Tibial nerve (tissue), 4 donors: ENCODE measurements at regions not wholly inside any gene's neighbourhood (a gene's known extent, or its start where the extent isn't known, plus 50 kb on each side); places are given as distances from the start of the nearest gene placed in this dataset.

Source experiments
- DNase-seq, 2 donors: peaks; one replicate each; pipeline ENCODE4 v3.0.0-alpha.2; 2019; ENCODE audit warnings: low spot score in 2 of 2
- H3K27ac ChIP-seq, 4 donors: fragments of 200-600 bp; sonication (generic) in 3 of 4; one replicate each; pipeline ENCODE4 v1.5.1; 2017 to 2019; ENCODE audit warnings: mild to moderate bottlenecking in 1 of 4
- H3K27me3 ChIP-seq, 2 donors: fragments of 200-600 bp; sonication (generic) in 1 of 2; one replicate each; pipeline versions ENCODE4 v1.5.1 to v1.6.0; 2017 to 2019
- H3K36me3 ChIP-seq, 3 donors: fragments of 200-600 bp; sonication (generic); one replicate each; pipeline ENCODE4 v1.5.1; 2018 to 2019
- H3K4me1 ChIP-seq, 4 donors: fragments of 200-600 bp; sonication (generic) in 3 of 4; one replicate each; pipeline ENCODE4 v1.5.1; 2017 to 2019
- H3K4me3 ChIP-seq, 4 donors: fragments of 200-600 bp; sonication (generic) in 3 of 4; one replicate each; pipeline ENCODE4 v1.5.1; 2017 to 2019; ENCODE audit warnings: mild to moderate bottlenecking in 1 of 4, moderate library complexity in 1 of 4
- H3K9me3 ChIP-seq, 4 donors: fragments of 200-600 bp; sonication (generic) in 3 of 4; one replicate each; pipeline ENCODE4 v1.5.1; 2017 to 2019
- CTCF ChIP-seq, 5 experiments: fragments of 200-600 bp in 3 of 5; fragments of 450-650 bp in 2 of 5; sonication (generic) in 3 of 5; IDR thresholded peaks; one replicate each; pipeline ENCODE4 v1.5.1; 2016 to 2019; ENCODE audit warnings: antibody characterized with exemption in 5 of 5, mild to moderate bottlenecking in 3 of 5, moderate library complexity in 2 of 5
- EP300 ChIP-seq, 2 donors: sonication (generic); formaldehyde crosslinking; IDR thresholded peaks; one replicate each; pipeline ENCODE4 v1.6.1; 2017; ENCODE audit warnings: antibody characterized with exemption in 2 of 2, mild to moderate bottlenecking in 1 of 2
- POLR2A ChIP-seq, 2 donors: fragments of 450-650 bp; IDR thresholded peaks; one replicate each; pipeline ENCODE4 v1.6.1; 2017; ENCODE audit warnings: antibody characterized with exemption in 2 of 2, mild to moderate bottlenecking in 2 of 2, moderate library complexity in 2 of 2
- WGBS, 2 donors: methylation state at CpG; one replicate each; pipeline ENCODE4 v1.1.5; 2018; 5-methylcytosine and 5-hydroxymethylcytosine counted together

GRCh38 chr4:165630671-165631070 lies 242.4 kb upstream of the TLL1 start:
- TF ChIP-seq EP300 (IDR thresholded peaks at IDR 0.05) (no peak), CTCF (IDR thresholded peaks at IDR 0.05) (no peak)
- Histone ChIP-seq H3K27ac (no peak overlapping the region), H3K36me3 (no peaks in the 10 kb centered on the region), H3K4me3 (no peak overlapping the region), H3K4me1 (no peaks in the 10 kb centered on the region), H3K9me3 (no peaks in the 10 kb centered on the region), H3K27me3 (no peaks in the 10 kb centered on the region)
- no peak for DNase-seq

- no peak for TF ChIP-seq POLR2A (IDR thresholded peaks at IDR 0.05)
- no peak for TF ChIP-seq EP300 (IDR thresholded peaks at IDR 0.05)
- TF ChIP-seq CTCF (IDR thresholded peaks at IDR 0.05), result no peak
- Histone ChIP-seq H3K9me3 (peaks cover 0 to 4% (median 0%) of the 10 kb centered on the region in 4 donors), H3K27ac (no peak overlapping the region), H3K27me3 (no peaks in the 10 kb centered on the region), H3K4me1 (no peaks in the 10 kb centered on the region), H3K36me3 (no peaks in the 10 kb centered on the region), H3K4me3 (no peak overlapping the region)
- DNase-seq, result no peak
- 83 to 87% methylated on average over 3 of the region's 3 CpGs for WGBS, 2 donors
Measured at GRCh38 chr4:165631208-165631894, 241.7 kb upstream of the TLL1 start.

GRCh38 chr4:165631912-165632311 lies 241.1 kb upstream of the TLL1 start:
- H3K4me3 ChIP-seq, result no peak overlapping the region
- H3K36me3 ChIP-seq, result no peaks in the 10 kb centered on the region
- H3K9me3 ChIP-seq, result peaks cover 0 to 8% (median 0%) of the 10 kb centered on the region in 4 donors
- no peak for DNase-seq
- WGBS, 2 donors, result 62 to 71% methylated on average over 3 of the region's 3 CpGs
- H3K27ac ChIP-seq, result no peak overlapping the region
- TF ChIP-seq CTCF (IDR thresholded peaks at IDR 0.05) (no peak), POLR2A (IDR thresholded peaks at IDR 0.05) (no peak), EP300 (IDR thresholded peaks at IDR 0.05) (no peak)
- H3K4me1 ChIP-seq, result no peaks in the 10 kb centered on the region
- H3K27me3 ChIP-seq, result no peaks in the 10 kb centered on the region

- DNase-seq, result no peak
- no peak overlapping the region for H3K4me3 ChIP-seq
- no peaks in the 10 kb centered on the region for H3K4me1 ChIP-seq
- H3K9me3 ChIP-seq, result peaks cover 0 to 10% (median 0%) of the 10 kb centered on the region in 4 donors
- H3K27ac ChIP-seq, result no peak overlapping the region
- TF ChIP-seq EP300 (IDR thresholded peaks at IDR 0.05), result no peak
- no peak for TF ChIP-seq POLR2A (IDR thresholded peaks at IDR 0.05)
- no peaks in the 10 kb centered on the region for H3K27me3 ChIP-seq
- H3K36me3 ChIP-seq, result no peaks in the 10 kb centered on the region
Measured at GRCh38 chr4:165634766-165635165, 238.3 kb upstream of the TLL1 start.

- Histone ChIP-seq H3K36me3 (no peaks in the 10 kb centered on the region), H3K4me3 (no peak overlapping the region), H3K4me1 (no peaks in the 10 kb centered on the region), H3K27ac (no peak overlapping the region), H3K9me3 (peaks cover 0 to 10% (median 0%) of the 10 kb centered on the region in 4 donors), H3K27me3 (no peaks in the 10 kb centered on the region)
- no peak for DNase-seq
- TF ChIP-seq CTCF (IDR thresholded peaks at IDR 0.05) (no peak), POLR2A (IDR thresholded peaks at IDR 0.05) (no peak), EP300 (IDR thresholded peaks at IDR 0.05) (no peak)
- 88 to 100% methylated on average over 1 of the region's 1 CpG for WGBS, 2 donors
Measured at GRCh38 chr4:165635381-165635780, 237.7 kb upstream of the TLL1 start.

- Histone ChIP-seq H3K27me3 (no peaks in the 10 kb centered on the region), H3K27ac (no peak overlapping the region), H3K4me3 (no peak overlapping the region), H3K36me3 (no peaks in the 10 kb centered on the region), H3K4me1 (no peaks in the 10 kb centered on the region), H3K9me3 (peaks cover 0 to 10% (median 0%) of the 10 kb centered on the region in 4 donors)
- 87 to 97% methylated on average over 2 of the region's 2 CpGs for WGBS, 2 donors
- TF ChIP-seq EP300 (IDR thresholded peaks at IDR 0.05), result no peak
- no peak for TF ChIP-seq POLR2A (IDR thresholded peaks at IDR 0.05)
- no peak for TF ChIP-seq CTCF (IDR thresholded peaks at IDR 0.05)
- no peak for DNase-seq
Measured at GRCh38 chr4:165635951-165636350, 237.1 kb upstream of the TLL1 start.
